ENCODE measurements at regions not wholly inside any gene's neighbourhood (a gene's known extent, or its start where the extent isn't known, plus 50 kb on each side); places are given as distances from the start of the nearest gene placed in this dataset.

GRCh38 chr11:42816471-42816870, 495.3 kb upstream of the API5 start:
- TF ChIP-seq, protein P1, sequence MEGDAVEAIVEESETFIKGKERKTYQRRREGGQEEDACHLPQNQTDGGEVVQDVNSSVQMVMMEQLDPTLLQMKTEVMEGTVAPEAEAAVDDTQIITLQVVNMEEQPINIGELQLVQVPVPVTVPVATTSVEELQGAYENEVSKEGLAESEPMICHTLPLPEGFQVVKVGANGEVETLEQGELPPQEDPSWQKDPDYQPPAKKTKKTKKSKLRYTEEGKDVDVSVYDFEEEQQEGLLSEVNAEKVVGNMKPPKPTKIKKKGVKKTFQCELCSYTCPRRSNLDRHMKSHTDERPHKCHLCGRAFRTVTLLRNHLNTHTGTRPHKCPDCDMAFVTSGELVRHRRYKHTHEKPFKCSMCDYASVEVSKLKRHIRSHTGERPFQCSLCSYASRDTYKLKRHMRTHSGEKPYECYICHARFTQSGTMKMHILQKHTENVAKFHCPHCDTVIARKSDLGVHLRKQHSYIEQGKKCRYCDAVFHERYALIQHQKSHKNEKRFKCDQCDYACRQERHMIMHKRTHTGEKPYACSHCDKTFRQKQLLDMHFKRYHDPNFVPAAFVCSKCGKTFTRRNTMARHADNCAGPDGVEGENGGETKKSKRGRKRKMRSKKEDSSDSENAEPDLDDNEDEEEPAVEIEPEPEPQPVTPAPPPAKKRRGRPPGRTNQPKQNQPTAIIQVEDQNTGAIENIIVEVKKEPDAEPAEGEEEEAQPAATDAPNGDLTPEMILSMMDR (IDR thresholded peaks at IDR 0.05), result no peak
- no peak for TF ChIP-seq POLR2A (IDR thresholded peaks at IDR 0.05)
